Brain pericyte (primary cell): ENCODE measurements at regions not wholly inside any gene's neighbourhood (a gene's known extent, or its start where the extent isn't known, plus 50 kb on each side); places are given as distances from the start of the nearest gene placed in this dataset.

ENCODE experiments used
- DNase-seq: peaks from one replicate; pipeline ENCODE4 v3.0.0-alpha.2; 2012; ENCODE audit warnings: low read depth, low spot score

DNA sequence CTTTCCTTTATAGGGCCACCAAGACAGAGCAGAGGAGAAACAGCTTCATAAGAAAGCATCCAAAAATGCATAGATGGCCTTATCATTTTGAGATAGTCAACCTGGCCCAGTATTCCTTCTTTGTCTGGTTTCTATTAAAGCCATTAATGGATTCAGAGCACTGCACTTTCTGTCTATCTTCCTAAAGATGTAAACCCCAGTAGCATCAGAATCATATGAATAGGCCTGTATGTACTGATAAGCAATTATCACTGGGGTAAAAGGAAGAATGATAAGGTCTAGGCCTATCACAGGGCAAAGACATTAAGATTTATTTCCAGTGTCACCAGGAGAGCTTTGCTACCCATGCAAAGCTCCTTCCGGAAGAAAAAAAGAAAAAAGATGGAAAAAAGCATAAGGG lies 432.5 kb upstream of the C9orf72 start:
- DNase-seq: no peak

GRCh38 chr9:28007097-28007817 lies 434.0 kb upstream of the C9orf72 start:
- no peak for DNase-seq

DNA sequence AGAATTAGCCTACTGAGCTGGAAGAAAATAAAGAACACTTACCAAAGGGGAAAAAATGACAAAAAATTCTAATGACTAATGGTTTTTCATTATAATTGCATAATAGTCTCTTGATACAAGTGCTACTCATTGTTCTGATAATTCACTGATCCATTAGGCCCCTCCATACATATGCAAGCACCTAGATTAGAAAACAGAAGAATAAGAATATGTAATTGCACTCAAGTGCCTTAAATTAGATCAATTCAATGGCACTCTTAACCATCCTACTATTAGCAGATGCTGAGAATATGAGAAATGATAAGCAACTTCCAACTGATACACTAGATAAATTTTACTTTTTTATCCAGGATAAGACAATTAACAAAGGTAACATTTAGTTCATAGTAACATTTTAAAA lies 440.9 kb upstream of the C9orf72 start:
- no peak for DNase-seq

- DNase-seq: no peak
These were observed 451.4 kb upstream of the C9orf72 start for GRCh38 chr9:28024676-28025075.

GRCh38 chr9:28025186-28025585 lies 451.9 kb upstream of the C9orf72 start:
- DNase-seq: no peak

DNA sequence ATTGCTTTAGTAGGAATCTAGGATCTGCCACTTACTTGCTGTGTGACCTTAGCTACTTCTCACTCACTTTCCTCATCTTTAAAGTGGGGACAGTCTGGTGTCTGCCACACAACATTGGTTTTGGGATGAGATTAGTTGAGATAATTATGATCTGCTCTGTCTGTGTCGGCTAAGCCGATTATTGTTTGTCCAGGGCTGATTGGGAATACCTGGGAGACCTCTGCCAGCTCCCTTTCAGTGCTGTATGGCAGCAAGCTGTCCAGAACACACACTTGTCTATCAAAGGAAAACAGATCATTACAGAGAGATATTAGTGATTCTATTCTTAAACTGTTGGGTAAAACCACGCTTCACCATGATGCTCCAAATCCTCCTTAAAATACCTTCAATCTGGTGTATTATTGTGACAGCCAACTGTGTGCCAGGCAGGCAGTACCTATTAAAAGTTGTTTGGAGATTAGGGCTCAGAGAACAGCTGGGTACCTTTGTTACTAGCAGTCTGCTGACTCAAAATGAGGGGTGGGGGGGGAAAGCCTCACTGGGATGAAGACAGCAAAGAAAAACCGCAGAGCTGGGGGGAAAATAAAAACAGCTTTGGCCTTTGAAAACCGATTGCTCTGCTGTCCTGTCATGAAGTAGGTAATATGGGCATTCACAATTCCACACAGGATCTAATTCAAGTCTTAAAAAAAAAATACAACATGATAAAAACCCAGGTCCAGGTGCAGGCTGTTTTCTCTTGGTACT lies 458.4 kb upstream of the C9orf72 start:
- DNase-seq: no peak

- DNase-seq: no peak
These were observed 458.9 kb upstream of the C9orf72 start for GRCh38 chr9:28032268-28032590.

DNA sequence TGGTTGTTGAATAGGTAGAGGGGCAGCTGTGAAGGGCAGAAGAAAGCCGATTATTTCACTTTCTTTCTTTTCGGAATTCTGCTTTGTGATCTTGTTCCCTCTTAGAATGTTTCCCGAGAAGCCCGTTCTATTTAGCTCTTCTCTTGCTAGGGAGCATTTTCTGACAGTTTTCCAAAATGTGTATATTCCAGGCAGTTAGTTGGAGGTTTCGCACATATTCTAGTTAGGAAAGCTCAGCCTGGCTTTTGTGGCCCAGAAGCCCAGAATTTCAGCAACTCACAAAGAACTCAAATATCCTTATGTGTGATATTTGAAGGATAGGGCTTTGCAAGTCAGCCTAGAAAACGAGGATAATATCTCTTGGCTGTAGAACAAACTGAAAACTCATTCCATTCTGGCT lies 461.0 kb upstream of the C9orf72 start:
- DNase-seq: no peak

- no peak for DNase-seq
These were observed 464.7 kb upstream of the C9orf72 start for GRCh38 chr9:28037968-28038367.

DNA sequence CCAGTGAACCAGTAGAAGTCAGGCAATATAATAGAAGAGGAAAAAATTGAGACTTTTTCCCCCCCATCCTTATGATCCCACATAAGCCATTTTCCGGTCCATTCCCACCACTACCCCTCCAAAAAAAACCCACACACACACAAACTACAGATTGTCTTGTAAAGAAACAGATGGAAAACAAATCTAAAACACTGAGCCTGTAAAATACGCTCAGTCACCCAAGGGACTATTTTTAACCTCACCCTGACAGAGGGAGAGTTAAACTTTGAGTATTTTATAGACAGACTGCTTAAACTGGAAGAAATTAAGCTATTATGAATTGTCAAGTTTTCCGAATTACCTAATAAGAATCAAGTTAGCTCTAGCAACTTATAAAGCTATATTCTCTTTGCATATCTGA lies 471.8 kb upstream of the C9orf72 start:
- DNase-seq: no peak

DNA sequence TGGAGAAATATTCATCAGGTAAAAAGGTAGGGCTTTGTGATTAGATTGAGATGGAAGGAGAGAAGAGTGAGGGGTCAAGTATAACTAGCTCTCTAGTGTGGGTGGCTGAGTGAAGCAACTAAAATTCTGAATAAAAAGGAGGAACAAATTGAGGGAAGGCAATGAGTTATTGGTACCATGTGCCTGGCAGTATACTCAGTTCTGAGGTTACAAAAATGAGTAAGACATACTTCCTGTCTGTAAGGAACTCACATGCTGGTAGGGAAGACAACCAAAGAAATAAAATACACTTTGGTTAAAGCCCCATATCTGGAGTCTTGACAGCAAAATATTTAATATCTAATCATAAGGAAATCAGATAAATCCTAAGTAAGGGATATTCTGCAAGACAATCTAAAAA lies 476.8 kb upstream of the C9orf72 start:
- DNase-seq: no peak

- no peak for DNase-seq
These were observed 477.7 kb upstream of the C9orf72 start for GRCh38 chr9:28050941-28051340.

DNA sequence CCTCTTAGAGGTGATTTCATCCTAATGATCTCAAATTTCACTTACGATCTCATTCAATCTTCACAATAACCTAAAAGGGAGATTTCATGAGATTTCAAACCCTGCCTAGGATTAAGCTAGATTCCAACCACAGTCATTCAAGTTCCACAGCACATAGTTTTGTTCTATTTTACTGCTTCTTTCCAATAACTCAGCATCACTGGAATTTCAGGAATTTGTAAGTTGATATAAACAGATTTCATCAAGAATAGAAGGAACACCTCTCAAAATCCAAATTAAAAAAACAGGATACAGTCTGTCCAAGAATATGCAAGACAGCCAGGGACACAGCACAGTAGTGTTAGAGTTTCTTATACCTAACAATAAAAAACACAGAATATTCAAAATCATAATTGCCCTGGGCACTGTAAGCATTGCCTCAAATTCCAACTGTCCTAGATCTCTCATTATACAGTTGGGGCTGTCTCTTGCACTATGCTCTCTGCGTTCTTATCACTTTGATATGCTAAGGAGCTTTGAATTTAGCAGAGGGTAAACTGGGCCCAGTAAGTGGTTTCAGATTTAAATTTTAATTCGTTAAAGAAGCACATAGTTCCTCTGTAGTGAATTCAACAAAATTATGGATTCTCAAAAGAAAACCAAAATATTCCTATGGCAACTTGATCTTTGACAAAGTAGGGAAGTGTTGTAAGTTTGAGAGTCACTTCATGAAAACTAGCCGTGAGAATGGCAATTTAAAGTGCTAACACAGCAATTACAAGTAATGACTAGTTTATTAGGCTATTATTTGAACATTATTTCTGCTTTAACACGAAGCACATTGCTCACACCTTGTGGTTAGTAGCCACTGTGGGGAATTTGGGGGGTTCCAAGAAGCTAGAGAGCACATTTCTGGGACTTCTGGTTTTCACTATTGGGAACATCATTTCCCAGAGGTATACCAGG lies 478.6 kb upstream of the C9orf72 start:
- DNase-seq: no peak

- no peak for DNase-seq
These were observed 480.0 kb upstream of the C9orf72 start for GRCh38 chr9:28053096-28053777.

DNA sequence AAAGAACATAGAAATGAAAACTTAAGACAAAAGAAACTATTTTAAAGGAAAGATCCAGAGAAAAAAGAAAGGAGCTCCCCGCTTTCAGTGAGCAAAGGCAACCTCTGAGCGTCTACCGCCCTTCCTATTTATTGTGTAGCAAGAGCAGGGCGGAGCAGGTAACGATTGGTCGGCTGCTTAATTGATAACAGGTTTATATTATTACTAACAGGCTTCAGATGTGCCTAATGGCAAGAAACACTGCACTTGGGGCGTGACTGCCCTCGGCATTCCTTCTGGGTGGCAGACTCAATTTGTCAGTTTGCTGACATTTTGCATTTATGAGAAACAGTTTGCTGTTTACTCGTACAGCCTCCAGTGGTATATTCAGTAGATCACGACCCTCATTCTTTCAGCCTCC lies 482.7 kb upstream of the C9orf72 start:
- DNase-seq: no peak

GRCh38 chr9:28056466-28056865 lies 483.2 kb upstream of the C9orf72 start:
- DNase-seq: no peak

DNA sequence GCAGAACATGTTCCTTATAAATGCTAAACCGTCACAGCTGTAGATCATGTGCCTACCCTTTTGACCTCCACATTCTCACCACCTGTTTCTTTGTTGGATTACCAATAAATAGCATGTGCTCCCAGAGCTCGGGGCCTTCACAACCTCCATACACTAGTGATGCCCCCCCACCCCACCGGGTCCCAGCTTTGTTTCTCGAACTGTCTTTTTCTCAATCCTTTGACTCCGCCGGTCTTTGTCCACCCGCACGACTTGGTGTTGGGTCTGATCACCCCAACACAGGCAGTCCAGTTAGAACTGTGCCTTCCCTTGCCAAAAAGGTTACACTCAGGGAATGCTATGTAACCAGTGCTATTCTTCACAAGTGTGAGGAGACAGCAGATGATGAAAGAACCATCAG lies 485.9 kb upstream of the C9orf72 start:
- no peak for DNase-seq

- no peak for DNase-seq
These were observed 491.0 kb upstream of the C9orf72 start for GRCh38 chr9:28064241-28064815.

DNA sequence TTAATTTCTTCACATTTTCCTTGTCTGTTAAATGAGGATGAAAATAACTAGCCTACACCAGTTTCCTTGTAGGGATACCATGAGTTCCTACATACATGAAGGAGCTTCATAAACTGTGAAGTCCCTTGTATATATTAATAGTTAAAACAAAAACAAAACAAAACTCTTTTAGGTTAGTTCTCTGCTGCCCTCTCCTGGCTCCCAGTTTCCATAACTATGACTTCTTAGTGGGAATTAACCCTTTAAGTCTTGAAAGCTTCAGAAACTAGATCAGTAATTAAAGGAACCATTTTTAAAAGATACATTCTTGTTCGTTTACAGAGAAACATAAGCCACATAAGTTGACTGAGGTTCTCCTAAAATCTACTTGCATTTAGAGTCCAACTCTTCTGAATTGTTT lies 500.0 kb upstream of the C9orf72 start:
- DNase-seq: peak; percentile 5

DNA sequence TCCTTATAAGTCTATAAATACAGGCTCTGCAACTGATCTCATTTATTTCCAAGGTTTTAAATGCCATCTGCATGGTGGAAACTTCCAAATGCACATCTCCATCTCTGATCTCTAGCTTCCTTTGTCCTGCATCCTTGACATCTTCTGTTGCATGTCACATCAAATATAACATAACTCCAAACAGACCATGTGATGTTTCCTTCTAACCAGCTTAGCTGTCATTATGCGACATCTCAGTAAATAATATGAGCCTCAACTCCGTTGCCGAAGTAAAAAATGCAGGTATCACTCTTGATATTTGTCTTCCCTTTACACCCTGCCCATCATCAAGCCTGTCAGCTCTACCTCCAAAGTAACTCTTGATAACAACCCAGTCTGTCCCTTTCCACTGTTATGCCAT lies 506.4 kb upstream of the C9orf72 start:
- no peak for DNase-seq

DNA sequence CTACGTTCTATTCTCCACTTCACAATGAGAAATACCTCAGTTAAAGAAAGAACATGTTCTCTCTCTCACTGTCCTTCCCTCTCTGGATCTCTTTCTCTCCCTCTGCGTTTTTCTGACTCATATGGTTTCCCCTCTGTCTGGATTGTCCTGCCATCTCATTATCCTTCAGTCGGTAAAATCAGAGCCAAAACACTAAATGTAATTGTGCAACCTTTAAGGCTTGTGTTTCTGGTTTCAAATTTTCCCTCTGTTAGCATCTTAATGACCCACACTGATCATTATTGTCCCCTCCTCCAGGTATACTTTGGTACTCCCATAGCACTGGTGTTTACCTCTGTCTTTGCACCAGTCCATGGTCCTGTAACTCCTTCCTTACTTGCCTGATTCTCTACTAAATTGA lies 509.4 kb upstream of the C9orf72 start:
- no peak for DNase-seq

DNA sequence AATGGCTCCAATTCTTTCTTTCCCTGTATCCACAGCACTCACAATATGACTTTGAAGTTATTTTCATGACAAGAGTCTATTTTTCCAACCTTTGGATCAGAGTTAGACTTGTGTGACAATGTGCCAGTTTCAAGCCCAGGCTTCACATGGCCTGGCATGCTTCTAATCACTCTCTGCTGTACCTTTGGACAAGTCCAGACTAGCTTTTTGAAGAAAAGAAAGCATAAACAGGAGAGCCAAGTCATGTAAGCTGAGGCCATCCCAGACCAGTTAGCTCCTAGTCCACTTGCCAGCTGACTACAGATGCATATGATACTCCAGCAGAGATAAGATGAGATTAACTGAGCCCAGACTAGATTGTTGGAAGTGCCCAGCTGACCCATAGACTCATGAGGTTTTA lies 513.6 kb upstream of the C9orf72 start:
- DNase-seq: no peak
